ENCODE measurements at regions not wholly inside any gene's neighbourhood (a gene's known extent, or its start where the extent isn't known, plus 50 kb on each side); places are given as distances from the start of the nearest gene placed in this dataset.

DNA sequence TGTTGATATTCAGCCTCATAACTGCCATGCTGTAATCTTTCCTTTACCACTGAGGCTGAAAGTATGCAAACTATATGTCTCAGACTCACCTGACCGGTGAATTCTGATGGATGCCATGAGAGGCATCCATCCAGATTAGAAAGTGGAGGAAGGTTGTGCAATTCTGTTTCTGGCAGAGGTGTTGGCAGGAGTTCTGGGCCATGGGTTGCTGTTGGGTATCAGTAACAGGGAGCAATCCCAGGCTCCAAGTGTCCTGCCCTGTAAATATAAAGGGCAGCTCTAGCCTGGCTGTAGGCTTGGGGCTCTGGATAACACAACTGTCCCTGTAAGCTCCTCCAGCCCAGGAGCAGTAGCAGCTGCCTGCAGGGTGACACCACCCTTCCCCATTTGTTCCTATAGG is 77.4 kb upstream of the ABCC4 start:
- Histone ChIP-seq H3K4me3 (ENCODE audit: low read length) (no peak overlapping the region), H3K27me3 (ENCODE audit: insufficient read depth, low read length) (no peaks in the 10 kb centered on the region), H3K4me1 (ENCODE audit: insufficient read depth, low read length) (no peaks in the 10 kb centered on the region), H3K9me3 (ENCODE audit: low read length) (peaks cover 1% of the 10 kb centered on the region), H2AFZ (ENCODE audit: low read depth, low read length) (no peak overlapping the region), H3K36me3 (ENCODE audit: insufficient read depth, low read length) (no peaks in the 10 kb centered on the region)

DNA sequence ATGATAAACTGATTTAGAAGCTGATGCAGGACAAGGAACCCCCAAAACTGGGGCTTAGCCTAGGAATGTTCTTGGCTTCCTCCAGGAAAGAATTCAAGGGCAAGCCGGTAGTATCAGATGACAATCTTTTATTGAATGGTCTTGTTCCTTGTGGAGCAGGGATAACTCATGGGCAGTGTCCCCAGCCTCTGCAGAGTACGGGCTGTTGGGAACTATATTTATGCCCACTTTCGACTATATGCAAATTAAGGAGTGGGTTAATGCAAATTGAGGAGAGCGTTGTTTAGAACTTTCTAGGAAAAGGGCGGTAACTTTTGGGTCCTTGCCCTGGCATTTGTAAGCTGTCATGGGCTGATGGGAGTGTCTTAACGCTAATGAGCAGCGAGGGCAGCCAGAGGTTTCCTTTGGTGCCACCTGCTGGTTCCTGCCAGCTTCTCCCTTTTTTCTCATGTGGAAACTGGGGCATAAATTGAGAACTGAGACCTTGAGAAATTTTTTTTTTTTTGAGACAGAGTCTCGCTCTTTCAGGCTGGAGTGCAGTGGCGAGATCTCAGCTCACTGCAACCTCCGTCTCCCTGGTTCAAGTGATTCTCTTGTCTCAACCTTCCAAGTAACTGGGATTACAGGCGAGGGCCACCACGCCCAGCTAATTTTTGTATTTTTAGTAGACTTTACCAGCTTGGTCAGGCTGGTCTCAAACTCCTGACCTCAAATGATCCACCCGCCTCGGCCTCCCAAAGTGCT is 79.4 kb upstream of the ABCC4 start:
- Histone ChIP-seq H3K27me3 (ENCODE audit: insufficient read depth, low read length) (no peaks in the 10 kb centered on the region), H3K9me3 (ENCODE audit: low read length) (peaks cover 3% of the 10 kb centered on the region), H2AFZ (ENCODE audit: low read depth, low read length) (no peak overlapping the region), H3K4me3 (ENCODE audit: low read length) (no peak overlapping the region), H3K36me3 (ENCODE audit: insufficient read depth, low read length) (no peaks in the 10 kb centered on the region), H3K4me1 (ENCODE audit: insufficient read depth, low read length) (no peaks in the 10 kb centered on the region)

DNA sequence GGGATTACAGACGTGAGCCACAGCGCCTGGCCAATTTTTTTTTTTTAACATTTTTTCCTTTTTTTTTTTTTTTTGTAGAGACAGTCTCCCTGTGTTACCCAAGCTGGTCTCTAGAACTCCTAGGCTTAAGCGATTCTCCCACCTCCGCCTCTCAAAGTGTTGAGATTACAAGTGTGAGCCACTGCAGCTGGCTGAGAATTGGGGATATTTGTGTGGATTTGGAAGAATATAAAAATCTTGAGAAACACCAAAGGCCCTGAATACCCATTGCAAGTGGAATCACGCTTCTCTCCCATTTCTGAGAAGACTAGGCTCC is 79.9 kb upstream of the ABCC4 start:
- H3K9me3 ChIP-seq (ENCODE audit: low read length) = peaks cover 3% of the 10 kb centered on the region
- no peaks in the 10 kb centered on the region for H3K27me3 ChIP-seq (ENCODE audit: insufficient read depth, low read length)
- no peak overlapping the region for H2AFZ ChIP-seq (ENCODE audit: low read depth, low read length)
- H3K4me1 ChIP-seq (ENCODE audit: insufficient read depth, low read length) = no peaks in the 10 kb centered on the region
- H3K36me3 ChIP-seq (ENCODE audit: insufficient read depth, low read length) = no peaks in the 10 kb centered on the region
- H3K4me3 ChIP-seq (ENCODE audit: low read length) = no peak overlapping the region

DNA sequence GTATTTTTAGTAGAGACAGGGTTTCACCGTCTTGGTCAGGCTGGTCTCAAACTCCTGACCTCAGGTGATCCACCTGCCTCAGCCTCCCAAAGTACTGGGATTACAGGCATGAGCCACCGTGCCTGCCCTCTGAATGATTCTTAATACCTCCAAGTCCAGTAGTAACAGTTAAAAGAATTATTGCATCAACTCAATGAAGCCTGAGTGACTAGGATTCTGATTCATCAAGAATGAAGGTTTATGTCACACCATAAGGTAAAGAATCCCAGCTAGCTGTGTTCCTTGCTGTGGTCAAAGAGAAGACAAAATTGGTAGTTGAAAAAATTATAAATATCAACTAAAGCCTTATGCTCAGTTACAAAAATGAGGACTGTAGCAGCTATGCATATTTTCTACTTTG is 81.2 kb upstream of the ABCC4 start:
- Histone ChIP-seq H3K4me1 (ENCODE audit: insufficient read depth, low read length) (no peaks in the 10 kb centered on the region), H3K36me3 (ENCODE audit: insufficient read depth, low read length) (no peaks in the 10 kb centered on the region), H3K9me3 (ENCODE audit: low read length) (peaks cover 3% of the 10 kb centered on the region), H3K27me3 (ENCODE audit: insufficient read depth, low read length) (no peaks in the 10 kb centered on the region), H3K4me3 (ENCODE audit: low read length) (no peak overlapping the region), H2AFZ (ENCODE audit: low read depth, low read length) (no peak overlapping the region)

DNA sequence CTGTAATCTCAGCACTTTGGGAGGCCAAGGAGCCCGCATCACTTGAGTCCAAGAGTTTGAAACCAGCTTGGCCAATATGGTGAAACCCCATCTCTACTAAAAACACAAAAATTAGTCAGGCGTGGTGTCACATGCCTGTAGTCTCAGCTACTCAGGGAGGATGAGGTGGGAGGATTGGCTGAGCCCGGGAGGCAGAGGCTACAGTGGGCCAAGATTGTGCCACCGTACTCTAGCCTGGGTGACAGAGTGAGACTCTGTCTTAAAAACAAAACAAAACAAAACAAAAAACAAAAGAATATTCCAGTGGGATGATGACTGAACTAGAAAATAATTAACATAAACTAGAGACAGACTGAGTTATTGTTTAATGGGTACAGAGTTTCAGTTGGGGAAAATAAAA is 81.7 kb upstream of the ABCC4 start:
- Histone ChIP-seq H3K4me3 (ENCODE audit: low read length) (no peak overlapping the region), H3K36me3 (ENCODE audit: insufficient read depth, low read length) (no peaks in the 10 kb centered on the region), H3K9me3 (ENCODE audit: low read length) (peaks cover 3% of the 10 kb centered on the region), H3K4me1 (ENCODE audit: insufficient read depth, low read length) (no peaks in the 10 kb centered on the region), H3K27me3 (ENCODE audit: insufficient read depth, low read length) (no peaks in the 10 kb centered on the region), H2AFZ (ENCODE audit: low read depth, low read length) (no peak overlapping the region)

DNA sequence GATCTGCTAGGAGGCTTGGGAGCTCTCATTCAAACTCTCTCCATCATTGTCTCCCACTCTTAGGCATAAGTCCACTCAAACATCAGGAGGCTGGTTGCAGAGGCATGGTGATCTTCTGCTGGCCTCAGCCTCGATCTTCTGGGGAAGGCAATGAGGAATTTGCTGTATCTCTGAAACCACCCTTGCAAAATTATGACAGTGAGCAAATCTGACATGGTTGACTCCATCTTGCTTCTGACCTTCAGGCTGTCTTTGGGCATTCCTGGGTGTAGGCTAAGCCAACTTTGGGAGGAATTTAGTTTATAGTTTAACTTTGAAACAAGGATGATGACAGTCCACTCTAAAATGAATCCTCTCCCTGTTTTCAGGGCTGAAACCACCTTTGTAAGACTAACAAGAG is 84.1 kb upstream of the ABCC4 start:
- Histone ChIP-seq H3K9me3 (ENCODE audit: low read length) (peaks cover 3% of the 10 kb centered on the region), H3K27me3 (ENCODE audit: insufficient read depth, low read length) (no peaks in the 10 kb centered on the region), H3K4me3 (ENCODE audit: low read length) (no peak overlapping the region), H2AFZ (ENCODE audit: low read depth, low read length) (no peak overlapping the region), H3K4me1 (ENCODE audit: insufficient read depth, low read length) (no peaks in the 10 kb centered on the region), H3K36me3 (ENCODE audit: insufficient read depth, low read length) (no peaks in the 10 kb centered on the region)

DNA sequence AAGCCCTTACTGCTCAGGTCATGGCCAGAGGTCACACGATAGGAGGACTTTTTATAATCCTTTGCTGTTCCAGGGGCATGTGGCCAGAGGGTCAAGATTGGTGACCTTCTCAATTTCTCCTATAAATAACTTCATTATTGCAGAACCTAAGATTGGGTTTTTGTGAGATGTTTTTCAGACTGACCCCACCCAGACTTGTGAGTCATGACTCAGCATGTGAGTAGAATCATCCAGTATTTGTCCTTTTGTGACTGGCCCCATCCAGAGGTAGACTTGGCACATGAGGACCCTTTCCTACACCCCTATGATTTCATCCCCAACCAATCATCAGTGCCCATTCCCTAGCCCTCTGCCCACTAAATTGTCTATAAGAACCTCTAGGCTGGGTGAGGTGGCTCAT is 84.5 kb upstream of the ABCC4 start:
- no peaks in the 10 kb centered on the region for H3K27me3 ChIP-seq (ENCODE audit: insufficient read depth, low read length)
- H3K4me3 ChIP-seq (ENCODE audit: low read length) = no peak overlapping the region
- no peaks in the 10 kb centered on the region for H3K4me1 ChIP-seq (ENCODE audit: insufficient read depth, low read length)
- no peaks in the 10 kb centered on the region for H3K36me3 ChIP-seq (ENCODE audit: insufficient read depth, low read length)
- no peak overlapping the region for H2AFZ ChIP-seq (ENCODE audit: low read depth, low read length)
- peaks cover 3% of the 10 kb centered on the region for H3K9me3 ChIP-seq (ENCODE audit: low read length)

DNA sequence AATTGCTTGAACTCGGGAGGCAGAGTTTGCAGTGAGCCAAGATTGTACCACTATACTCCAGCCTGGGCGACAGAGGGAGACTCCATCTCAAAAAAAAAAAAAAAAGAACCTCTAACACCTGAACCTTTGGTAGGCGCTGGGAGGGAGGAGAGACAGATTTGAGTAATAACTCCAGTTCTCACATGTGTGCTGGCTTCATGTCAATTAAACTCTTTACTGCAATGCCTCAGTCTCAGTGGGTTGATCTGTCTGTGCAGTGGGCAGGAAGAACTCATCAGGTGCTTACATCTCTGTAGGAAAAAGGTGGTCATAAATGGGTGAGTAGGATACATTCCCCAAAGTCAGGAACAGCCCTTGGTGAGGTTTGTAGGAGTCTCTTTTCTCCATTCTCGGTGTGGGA is 85.1 kb upstream of the ABCC4 start:
- no peak overlapping the region for H3K4me3 ChIP-seq (ENCODE audit: low read length)
- peaks cover 3% of the 10 kb centered on the region for H3K9me3 ChIP-seq (ENCODE audit: low read length)
- no peak overlapping the region for H2AFZ ChIP-seq (ENCODE audit: low read depth, low read length)
- H3K27me3 ChIP-seq (ENCODE audit: insufficient read depth, low read length) = no peaks in the 10 kb centered on the region
- H3K4me1 ChIP-seq (ENCODE audit: insufficient read depth, low read length) = no peaks in the 10 kb centered on the region
- no peaks in the 10 kb centered on the region for H3K36me3 ChIP-seq (ENCODE audit: insufficient read depth, low read length)

DNA sequence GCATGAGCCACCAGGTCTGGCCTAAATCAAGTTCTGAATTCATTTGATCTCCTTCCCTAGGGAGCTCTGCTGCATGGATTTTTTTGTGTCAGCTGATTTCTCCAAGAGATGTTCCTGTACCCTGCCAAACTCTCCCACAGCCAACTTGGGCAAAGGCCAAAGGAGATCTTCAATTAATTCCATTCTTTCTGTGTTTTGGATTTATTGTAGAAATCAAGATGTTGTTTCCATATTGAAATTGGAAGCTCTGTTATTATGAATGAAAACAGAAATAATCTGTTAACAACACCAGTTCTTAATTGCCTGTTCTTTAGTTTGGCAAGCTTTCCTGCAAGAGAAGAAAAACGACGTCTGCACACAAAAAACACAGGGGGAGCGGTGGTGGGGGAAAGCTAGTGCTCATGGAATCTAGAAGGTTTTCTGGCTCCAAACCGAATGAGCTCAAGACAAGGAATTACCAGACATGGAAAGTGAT is 86.5 kb upstream of the ABCC4 start:
- Histone ChIP-seq H3K4me3 (ENCODE audit: low read length) (no peak overlapping the region), H3K36me3 (ENCODE audit: insufficient read depth, low read length) (no peaks in the 10 kb centered on the region), H2AFZ (ENCODE audit: low read depth, low read length) (no peak overlapping the region), H3K4me1 (ENCODE audit: insufficient read depth, low read length) (no peaks in the 10 kb centered on the region), H3K27me3 (ENCODE audit: insufficient read depth, low read length) (no peaks in the 10 kb centered on the region), H3K9me3 (ENCODE audit: low read length) (peaks cover 3% of the 10 kb centered on the region)

DNA sequence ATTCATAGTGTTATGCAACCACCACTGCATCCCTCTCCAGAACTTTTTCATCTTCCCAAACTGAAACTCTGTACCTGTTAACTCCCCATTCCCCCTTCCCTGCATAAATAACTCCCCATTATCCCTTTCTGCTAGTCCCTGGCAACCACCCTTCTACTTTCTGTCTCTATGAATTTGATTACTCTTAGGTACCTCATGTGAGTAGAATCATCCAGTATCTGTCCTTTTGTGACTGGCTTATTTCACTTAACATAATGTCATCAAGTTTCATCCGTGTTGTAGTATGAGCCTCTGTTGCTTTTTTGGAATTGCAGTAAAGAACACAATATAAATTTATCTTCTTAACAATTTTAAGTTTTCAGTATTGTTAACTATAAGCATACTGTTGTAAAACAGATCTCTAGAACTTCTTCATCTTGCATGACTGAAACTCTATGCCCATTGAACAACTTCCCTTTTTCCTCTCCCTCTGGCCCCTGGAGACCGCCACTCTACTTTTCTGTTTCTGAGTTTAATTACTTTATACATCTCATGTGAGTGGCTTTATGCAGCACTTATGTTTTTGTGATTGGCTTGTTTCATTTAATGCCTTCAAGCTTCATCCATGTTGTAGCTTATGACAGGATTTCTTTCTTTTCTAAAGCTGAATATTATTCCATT is 87.3 kb upstream of the ABCC4 start:
- Histone ChIP-seq H2AFZ (ENCODE audit: low read depth, low read length) (no peak overlapping the region), H3K9me3 (ENCODE audit: low read length) (peaks cover 4% of the 10 kb centered on the region), H3K4me1 (ENCODE audit: insufficient read depth, low read length) (no peaks in the 10 kb centered on the region), H3K36me3 (ENCODE audit: insufficient read depth, low read length) (no peaks in the 10 kb centered on the region), H3K4me3 (ENCODE audit: low read length) (no peak overlapping the region), H3K27me3 (ENCODE audit: insufficient read depth, low read length) (no peaks in the 10 kb centered on the region)

DNA sequence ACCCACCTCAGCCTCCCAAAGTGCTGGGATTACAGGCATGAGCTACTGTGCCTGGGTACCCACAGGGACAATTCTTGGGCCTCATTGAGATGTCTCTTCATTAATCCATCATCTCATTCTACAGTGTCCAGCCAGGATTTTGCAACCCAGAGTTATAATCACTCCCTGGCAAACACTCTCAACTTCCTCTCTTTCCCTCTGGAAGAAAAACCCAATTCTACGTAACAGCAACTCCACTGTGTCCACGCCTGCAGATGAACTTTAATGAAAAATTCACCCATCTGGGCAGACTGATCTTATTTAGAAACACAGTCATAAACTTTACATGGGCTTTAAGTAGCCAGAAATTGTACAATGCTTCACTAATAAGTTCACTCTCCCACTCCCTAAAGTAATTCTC is 90.1 kb upstream of the ABCC4 start:
- H3K4me3 ChIP-seq (ENCODE audit: low read length) = no peak overlapping the region
- H3K9me3 ChIP-seq (ENCODE audit: low read length) = peaks cover 2% of the 10 kb centered on the region

DNA sequence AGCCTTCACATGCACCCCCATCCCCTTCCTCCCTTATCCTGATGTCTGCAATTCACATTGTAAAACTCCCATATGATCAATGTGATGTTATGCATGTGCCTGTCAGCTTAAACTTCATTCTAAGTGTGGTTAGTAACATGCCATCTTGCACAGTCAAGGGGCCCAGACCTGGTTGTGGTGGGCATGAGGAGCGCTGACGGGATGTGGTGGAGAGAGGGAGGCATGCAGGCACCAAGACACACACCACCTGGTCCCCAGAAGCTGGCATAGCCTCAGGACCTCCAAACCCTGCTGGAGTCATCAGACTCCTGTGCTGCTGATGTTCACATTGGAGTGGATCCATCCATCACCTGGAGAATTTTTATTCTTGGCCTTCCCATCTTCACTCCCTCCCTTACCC is 90.5 kb upstream of the ABCC4 start:
- Histone ChIP-seq H3K27me3 (ENCODE audit: insufficient read depth, low read length) (no peaks in the 10 kb centered on the region), H3K36me3 (ENCODE audit: insufficient read depth, low read length) (no peaks in the 10 kb centered on the region), H3K4me1 (ENCODE audit: insufficient read depth, low read length) (no peaks in the 10 kb centered on the region), H2AFZ (ENCODE audit: low read depth, low read length) (no peak overlapping the region), H3K9me3 (ENCODE audit: low read length) (peaks cover 2% of the 10 kb centered on the region), H3K4me3 (ENCODE audit: low read length) (no peak overlapping the region)

More for the DNA sequence above, 90.1 kb upstream of the ABCC4 start:
- H3K4me1 ChIP-seq (ENCODE audit: insufficient read depth, low read length) = no peaks in the 10 kb centered on the region
- no peak overlapping the region for H2AFZ ChIP-seq (ENCODE audit: low read depth, low read length)
- H3K27me3 ChIP-seq (ENCODE audit: insufficient read depth, low read length) = no peaks in the 10 kb centered on the region
- no peaks in the 10 kb centered on the region for H3K36me3 ChIP-seq (ENCODE audit: insufficient read depth, low read length)

DNA sequence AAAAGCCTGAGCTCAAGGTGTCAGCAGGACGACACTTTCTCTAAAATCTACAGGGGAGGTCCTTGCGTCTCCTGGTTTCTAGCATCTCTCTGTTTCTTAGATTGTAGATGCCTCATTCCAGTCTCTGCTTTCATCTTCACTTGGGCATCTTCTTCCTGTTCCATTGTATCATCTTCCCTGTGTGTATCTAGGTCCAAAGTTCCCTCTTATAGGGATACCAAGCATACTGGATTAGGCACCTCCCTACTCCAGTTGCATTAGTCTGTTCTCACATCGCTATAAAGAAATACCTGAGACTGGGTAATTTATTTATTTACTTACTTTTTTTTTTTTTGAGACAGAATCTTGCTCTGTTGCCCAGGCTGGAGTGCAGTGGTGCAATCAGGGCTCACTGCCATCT is 91.3 kb upstream of the ABCC4 start:
- Histone ChIP-seq H3K9me3 (ENCODE audit: low read length) (peaks cover 2% of the 10 kb centered on the region), H3K4me3 (ENCODE audit: low read length) (no peak overlapping the region), H3K36me3 (ENCODE audit: insufficient read depth, low read length) (no peaks in the 10 kb centered on the region), H3K27me3 (ENCODE audit: insufficient read depth, low read length) (no peaks in the 10 kb centered on the region), H3K4me1 (ENCODE audit: insufficient read depth, low read length) (no peaks in the 10 kb centered on the region), H2AFZ (ENCODE audit: low read depth, low read length) (no peak overlapping the region)
